Neural progenitor cell (in vitro differentiated cells): ENCODE measurements at regions not wholly inside any gene's neighbourhood (a gene's known extent, or its start where the extent isn't known, plus 50 kb on each side); places are given as distances from the start of the nearest gene placed in this dataset.
A peak's percentile ranks its signal among the peaks of the same experiment; 100 is the strongest.

Experiments used
- DNase-seq: peaks from one replicate; pipeline ENCODE4 v3.0.0-alpha.2; 2016; ENCODE audit warnings: low spot score
- H2AFZ ChIP-seq: fragments of 200-600 bp; sonication (generic); replicated peaks from 2 replicates; pipeline ENCODE4 v1.6.1; 2016; ENCODE audit warnings: antibody characterized with exemption
- H3F3A ChIP-seq: fragments of 200-600 bp; sonication (generic); 2 replicates; pipeline ENCODE4 v1.6.1; 2016; ENCODE audit warnings: antibody characterized with exemption, low read depth
- H3K27ac ChIP-seq: fragments of 200-600 bp; sonication (generic); 2 replicates; pipeline ENCODE4 v1.5.1; 2016; ENCODE audit warnings: mild to moderate bottlenecking
- H3K27me3 ChIP-seq: fragments of 200-600 bp; sonication (generic); 2 replicates; pipeline ENCODE4 v1.6.1; 2016; ENCODE audit warnings: mild to moderate bottlenecking, moderate library complexity
- H3K36me3 ChIP-seq: fragments of 200-600 bp; sonication (generic); 2 replicates; pipeline ENCODE4 v1.5.1; 2016
- H3K4me1 ChIP-seq: fragments of 200-600 bp; sonication (generic); 2 replicates; pipeline ENCODE4 v1.6.1; 2016; ENCODE audit warnings: mixed run types
- H3K4me2 ChIP-seq: fragments of 200-600 bp; sonication (generic); 2 replicates; pipeline ENCODE4 v1.6.1; 2016
- H3K4me3 ChIP-seq: fragments of 200-600 bp; sonication (generic); 2 replicates; pipeline ENCODE4 v1.5.1; 2016
- H3K79me2 ChIP-seq: fragments of 200-600 bp; sonication (generic); 2 replicates; pipeline ENCODE4 v1.6.1; 2016; ENCODE audit warnings: low read depth
- H3K9ac ChIP-seq: fragments of 200-600 bp; sonication (generic); 2 replicates; pipeline ENCODE4 v1.6.1; 2016
- H3K9me3 ChIP-seq: fragments of 200-600 bp; sonication (generic); 2 replicates; pipeline ENCODE4 v1.5.1; 2016; ENCODE audit warnings: low read depth
- H4K20me1 ChIP-seq: fragments of 200-600 bp; sonication (generic); 2 replicates; pipeline ENCODE4 v1.6.1; 2016; ENCODE audit warnings: low read depth
- H3K27ac Mint-ChIP-seq: 3 replicates; pipeline ENCODE4 v1.8.0; 2021; ENCODE audit warnings: mixed read lengths
- H3K27me3 Mint-ChIP-seq: 2 replicates; pipeline ENCODE4 v1.8.0; 2022; ENCODE audit warnings: low read depth, mild to moderate bottlenecking, inconsistent platforms, moderate library complexity, mixed read lengths; ENCODE audit not compliant: insufficient read depth
- H3K36me3 Mint-ChIP-seq: 3 replicates; pipeline ENCODE4 v1.8.0; 2021; ENCODE audit warnings: mixed read lengths
- H3K4me1 Mint-ChIP-seq: 3 replicates; pipeline ENCODE4 v1.8.0; 2021; ENCODE audit warnings: mixed read lengths
- H3K4me3 Mint-ChIP-seq: 3 replicates; pipeline ENCODE4 v1.8.0; 2021; ENCODE audit warnings: mild to moderate bottlenecking, moderate library complexity, mixed read lengths
- H3K9me3 Mint-ChIP-seq: 3 replicates; pipeline ENCODE4 v1.8.0; 2020; ENCODE audit warnings: mixed read lengths
- CTCF ChIP-seq: fragments of 200-600 bp; sonication (generic); IDR thresholded peaks from 2 replicates; pipeline ENCODE4 v1.5.1; 2017; ENCODE audit warnings: antibody characterized with exemption, mild to moderate bottlenecking
- EZH2 ChIP-seq: fragments of 200-600 bp; sonication (generic); IDR thresholded peaks from 2 replicates; pipeline ENCODE4 v1.6.1; 2017; ENCODE audit warnings: antibody characterized with exemption, mild to moderate bottlenecking, moderate library complexity
- EZH2phosphoT487 ChIP-seq: fragments of 200-600 bp; sonication (generic); IDR thresholded peaks from 2 replicates; pipeline ENCODE4 v1.6.1; 2017; ENCODE audit warnings: antibody characterized with exemption

DNA sequence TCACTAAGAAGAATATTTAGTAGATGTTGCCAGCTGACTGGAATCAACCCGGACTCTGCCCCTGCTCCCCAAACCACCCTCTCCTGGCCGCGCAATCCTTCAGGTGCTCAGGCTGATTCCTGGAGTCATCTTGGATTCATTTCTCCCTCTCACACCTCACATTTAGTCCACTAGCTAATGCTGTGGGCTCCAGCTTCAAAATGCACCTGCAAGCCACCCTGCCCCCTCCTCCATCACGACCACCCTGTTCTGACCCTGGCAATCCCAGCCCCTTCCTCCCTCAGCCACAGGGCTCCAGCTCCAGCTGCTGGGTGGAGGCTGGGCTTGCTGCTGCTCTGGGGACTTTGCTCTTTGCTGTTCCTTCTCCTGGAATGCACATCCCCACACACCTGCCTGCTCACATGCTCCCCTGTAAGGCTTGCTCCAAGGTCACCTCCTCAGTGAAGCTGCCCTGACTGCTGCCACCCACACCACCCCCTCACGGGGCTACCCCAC is 61.3 kb upstream of the SH3RF3 start:
- Mint-ChIP-seq H3K36me3 (no peaks in the 10 kb centered on the region), H3K4me1 (peaks cover 53% of the 10 kb centered on the region), H3K27ac (peak overlapping the region; percentile 86), H3K9me3 (peaks cover 3% of the 10 kb centered on the region), H3K27me3 (peaks cover 12% of the 10 kb centered on the region), H3K4me3 (no peak overlapping the region)
- Histone ChIP-seq H3K79me2 (no peaks in the 10 kb centered on the region), H3K4me3 (no peak overlapping the region), H3K4me2 (no peak overlapping the region), H4K20me1 (no peaks in the 10 kb centered on the region), H3K27me3 (no peaks in the 10 kb centered on the region), H3K36me3 (no peaks in the 10 kb centered on the region), H3K4me1 (peaks cover 28% of the 10 kb centered on the region), H3F3A (peaks cover 23% of the 10 kb centered on the region), H3K9me3 (no peaks in the 10 kb centered on the region), H3K9ac (no peak overlapping the region), H3K27ac (no peak overlapping the region), H2AFZ (no peak overlapping the region)
- no peak for TF ChIP-seq CTCF
- no peak for TF ChIP-seq EZH2
- no peak for TF ChIP-seq EZH2phosphoT487
- no peak for DNase-seq

- H4K20me1 ChIP-seq = no peaks in the 10 kb centered on the region
- Mint-ChIP-seq H3K27ac (peak overlapping the region; percentile 72), H3K4me3 (peak overlapping the region; percentile 48), H3K9me3 (peaks cover 2% of the 10 kb centered on the region), H3K36me3 (no peaks in the 10 kb centered on the region), H3K27me3 (peaks cover 14% of the 10 kb centered on the region), H3K4me1 (peaks cover 58% of the 10 kb centered on the region)
- H3K4me2 ChIP-seq = peak overlapping the region; percentile 23
- H3K4me1 ChIP-seq = peaks cover 28% of the 10 kb centered on the region
- H3K27ac ChIP-seq = peak overlapping the region; percentile 45
- H3K4me3 ChIP-seq = no peak overlapping the region
- no peaks in the 10 kb centered on the region for H3K79me2 ChIP-seq
- DNase-seq = peak; percentile 39
- H3F3A ChIP-seq = peaks cover 23% of the 10 kb centered on the region
- H3K9ac ChIP-seq = no peak overlapping the region
- no peaks in the 10 kb centered on the region for H3K27me3 ChIP-seq
- H3K36me3 ChIP-seq = no peaks in the 10 kb centered on the region
- no peak for TF ChIP-seq CTCF
- no peak for TF ChIP-seq EZH2phosphoT487
- TF ChIP-seq EZH2 = no peak
- H3K9me3 ChIP-seq = no peaks in the 10 kb centered on the region
- no peak overlapping the region for H2AFZ ChIP-seq
These were observed 61.9 kb upstream of the SH3RF3 start for GRCh38 chr2:109066917-109067597.

DNA sequence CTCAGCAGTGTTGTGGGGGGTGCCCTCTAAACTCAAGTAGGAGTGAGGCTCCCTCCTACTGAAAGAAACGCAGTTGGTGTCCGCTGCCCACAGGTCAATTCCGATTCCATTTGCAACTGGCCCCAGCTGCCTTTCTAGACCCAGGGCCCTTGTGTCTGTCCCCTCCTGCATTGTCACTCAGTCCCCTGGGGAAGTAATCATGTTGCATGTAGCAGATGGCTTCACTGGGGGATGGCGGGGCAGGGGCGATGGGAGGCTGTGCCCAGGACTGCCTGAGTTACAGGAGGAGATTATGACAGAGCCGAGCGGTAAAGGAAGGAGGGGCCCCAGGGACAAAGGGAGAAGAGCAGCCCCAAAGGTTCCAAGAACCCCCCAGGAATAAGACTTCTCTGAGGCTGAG is 62.5 kb upstream of the SH3RF3 start:
- no peaks in the 10 kb centered on the region for H3K79me2 ChIP-seq
- H3K4me2 ChIP-seq = peak overlapping the region; percentile 23
- no peak for TF ChIP-seq CTCF
- H2AFZ ChIP-seq = no peak overlapping the region
- peak overlapping the region; percentile 45 for H3K27ac ChIP-seq
- H3K4me1 ChIP-seq = peaks cover 28% of the 10 kb centered on the region
- Mint-ChIP-seq H3K36me3 (no peaks in the 10 kb centered on the region), H3K9me3 (no peaks in the 10 kb centered on the region), H3K27ac (peak overlapping the region; percentile 72), H3K27me3 (peaks cover 18% of the 10 kb centered on the region), H3K4me1 (peaks cover 60% of the 10 kb centered on the region), H3K4me3 (peak overlapping the region; percentile 48)
- no peak overlapping the region for H3K9ac ChIP-seq
- H3K9me3 ChIP-seq = no peaks in the 10 kb centered on the region
- H3K4me3 ChIP-seq = no peak overlapping the region
- peaks cover 23% of the 10 kb centered on the region for H3F3A ChIP-seq
- H3K27me3 ChIP-seq = no peaks in the 10 kb centered on the region
- peak; percentile 23 for DNase-seq
- no peaks in the 10 kb centered on the region for H3K36me3 ChIP-seq
- no peaks in the 10 kb centered on the region for H4K20me1 ChIP-seq
